MM.1S (cell line): ENCODE measurements at regions not wholly inside any gene's neighbourhood (a gene's known extent, or its start where the extent isn't known, plus 50 kb on each side); places are given as distances from the start of the nearest gene placed in this dataset.

Experiments used
- EZH2 ChIP-seq: fragments of 300-600 bp; sonication (generic); optimal IDR thresholded peaks from 2 replicates; pipeline ENCODE3; 2017; ENCODE audit warnings: low read depth, mild to moderate bottlenecking, antibody characterized with exemption, low read length, mixed read lengths
- TF ChIP-seq, protein P1 (sequence below): fragments of 300-600 bp; sonication (generic); IDR thresholded peaks from 2 replicates; pipeline ENCODE4 v1.5.1; 2016; ENCODE audit warnings: antibody characterized with exemption, low read length, mixed read lengths

DNA sequence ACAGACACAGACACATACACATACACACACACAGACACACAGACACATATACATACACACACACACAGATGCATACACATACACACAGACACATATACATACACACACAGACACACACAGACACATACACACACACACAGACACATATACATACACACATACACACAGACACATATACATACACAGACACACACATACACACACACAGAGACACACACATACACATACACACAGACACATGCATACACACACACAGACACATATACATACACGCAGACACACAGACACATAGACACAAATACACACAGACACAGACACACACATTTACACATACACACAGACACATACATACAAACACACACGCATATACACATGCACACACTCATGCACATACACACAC is 81.5 kb upstream of the ARL4C start:
- TF ChIP-seq, protein P1, sequence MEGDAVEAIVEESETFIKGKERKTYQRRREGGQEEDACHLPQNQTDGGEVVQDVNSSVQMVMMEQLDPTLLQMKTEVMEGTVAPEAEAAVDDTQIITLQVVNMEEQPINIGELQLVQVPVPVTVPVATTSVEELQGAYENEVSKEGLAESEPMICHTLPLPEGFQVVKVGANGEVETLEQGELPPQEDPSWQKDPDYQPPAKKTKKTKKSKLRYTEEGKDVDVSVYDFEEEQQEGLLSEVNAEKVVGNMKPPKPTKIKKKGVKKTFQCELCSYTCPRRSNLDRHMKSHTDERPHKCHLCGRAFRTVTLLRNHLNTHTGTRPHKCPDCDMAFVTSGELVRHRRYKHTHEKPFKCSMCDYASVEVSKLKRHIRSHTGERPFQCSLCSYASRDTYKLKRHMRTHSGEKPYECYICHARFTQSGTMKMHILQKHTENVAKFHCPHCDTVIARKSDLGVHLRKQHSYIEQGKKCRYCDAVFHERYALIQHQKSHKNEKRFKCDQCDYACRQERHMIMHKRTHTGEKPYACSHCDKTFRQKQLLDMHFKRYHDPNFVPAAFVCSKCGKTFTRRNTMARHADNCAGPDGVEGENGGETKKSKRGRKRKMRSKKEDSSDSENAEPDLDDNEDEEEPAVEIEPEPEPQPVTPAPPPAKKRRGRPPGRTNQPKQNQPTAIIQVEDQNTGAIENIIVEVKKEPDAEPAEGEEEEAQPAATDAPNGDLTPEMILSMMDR: no peak
- TF ChIP-seq EZH2: no peak
